A673 (cell line): ENCODE measurements at regions not wholly inside any gene's neighbourhood (a gene's known extent, or its start where the extent isn't known, plus 50 kb on each side); places are given as distances from the start of the nearest gene placed in this dataset.

ENCODE experiments used
- BruUV-seq: library from RNA; stranded (reverse); fragments of 400-500 nt; replicated peaks from 2 replicates; lab custom pipeline; 2021; lab: Mats Ljungman, UMichigan
- CTCF ChIA-PET: fragments of 300-600 bp; sonication (Branson Sonifier 250); formaldehyde crosslinking; loops from one replicate; lab custom pipeline; 2022; ENCODE audit warnings: antibody characterized with exemption; lab: Charles Lee
- POLR2A ChIA-PET: fragments of 300-600 bp; sonication (Branson Sonifier 250); formaldehyde crosslinking; loops from one replicate; lab custom pipeline; 2022; ENCODE audit warnings: antibody characterized with exemption; ENCODE audit not compliant: low non-redundant PET; lab: Charles Lee
- DNase-seq: peaks from one replicate; pipeline ENCODE4 v3.0.0-alpha.2; 2015; ENCODE audit warnings: low spot score
- H3K27ac ChIP-seq: fragments of 200-600 bp; sonication (generic); 2 replicates; pipeline ENCODE4 v1.5.1; 2016; ENCODE audit warnings: mixed run types, low read depth, mild to moderate bottlenecking, mixed read lengths, antibody characterized with exemption, low read length; ENCODE audit not compliant: poor library complexity, severe bottlenecking
- H3K27me3 ChIP-seq: fragments of 200-600 bp; sonication (generic); replicated peaks from 2 replicates; pipeline ENCODE4 v1.6.1; 2017; ENCODE audit warnings: mixed run types, low read depth, mild to moderate bottlenecking, mixed read lengths, antibody characterized with exemption, low read length; ENCODE audit not compliant: insufficient read depth, poor library complexity
- H3K36me3 ChIP-seq: fragments of 200-600 bp; sonication (generic); 2 replicates; pipeline ENCODE4 v1.6.1; 2016; ENCODE audit warnings: mixed run types, mild to moderate bottlenecking, mixed read lengths, antibody characterized with exemption, low read length; ENCODE audit not compliant: insufficient read depth, poor library complexity, severe bottlenecking
- H3K4me1 ChIP-seq: fragments of 200-600 bp; sonication (generic); 2 replicates; pipeline ENCODE4 v1.6.1; 2017; ENCODE audit warnings: mixed run types, mild to moderate bottlenecking, mixed read lengths, antibody characterized with exemption, low read length; ENCODE audit not compliant: insufficient read depth, poor library complexity, severe bottlenecking
- H3K4me3 ChIP-seq: fragments of 200-600 bp; sonication (generic); 2 replicates; pipeline ENCODE4 v1.5.1; 2016; ENCODE audit warnings: low read depth, mixed run types, mild to moderate bottlenecking, mixed read lengths, low read length; ENCODE audit not compliant: poor library complexity, severe bottlenecking
- H3K9me3 ChIP-seq: fragments of 200-600 bp; sonication (generic); 2 replicates; pipeline ENCODE4 v1.6.1; 2016; ENCODE audit warnings: mixed run types, low read depth, mild to moderate bottlenecking, mixed read lengths, antibody characterized with exemption, low read length; ENCODE audit not compliant: poor library complexity, severe bottlenecking
- CTCF ChIP-seq: fragments of 300-800, 200-600 bp; sonication (generic); conservative IDR thresholded peaks from 2 replicates; pipeline ENCODE4 v1.5.1; 2017; ENCODE audit warnings: low read depth, mild to moderate bottlenecking, antibody characterized with exemption, low read length, moderate library complexity, mixed read lengths
- EZH2 ChIP-seq: fragments of 200-600 bp; sonication (generic); IDR thresholded peaks from 2 replicates; pipeline ENCODE4 v1.6.1; 2017; ENCODE audit warnings: borderline replicate concordance, low read depth, mild to moderate bottlenecking, mixed read lengths, antibody characterized with exemption, low read length; ENCODE audit not compliant: poor library complexity, severe bottlenecking
- intact Hi-C: fragments of 100-400 bp; cut with micrococcal nuclease; formaldehyde crosslinking; loops from one replicate; pipeline ENCODE4 v1.10.0; 2022; ENCODE audit not compliant: unreplicated experiment

GRCh38 chr2:215760091-215760490 lies 253.3 kb downstream of the MREG start:
- H3K36me3 ChIP-seq, result no peaks in the 10 kb centered on the region
- CTCF ChIA-PET, result no interaction called here
- BruUV-seq, result no TSS peak
- H3K4me3 ChIP-seq, result no peak overlapping the region
- H3K9me3 ChIP-seq, result no peaks in the 10 kb centered on the region
- H3K27me3 ChIP-seq, result no peaks in the 10 kb centered on the region
- intact Hi-C loops, result no loop called here
- H3K4me1 ChIP-seq, result peaks cover 3% of the 10 kb centered on the region
- TF ChIP-seq EZH2 (no peak), CTCF (no peak)
- no peak overlapping the region for H3K27ac ChIP-seq
- POLR2A ChIA-PET, result no interaction called here
- DNase-seq, result no peak

- intact Hi-C loops, result no loop called here
- POLR2A ChIA-PET, result no interaction called here
- H3K27ac ChIP-seq, result no peak overlapping the region
- no TSS peak for BruUV-seq
- no peak overlapping the region for H3K4me3 ChIP-seq
- CTCF ChIA-PET, result no interaction called here
- no peaks in the 10 kb centered on the region for H3K9me3 ChIP-seq
- H3K36me3 ChIP-seq, result no peaks in the 10 kb centered on the region
- peaks cover 3% of the 10 kb centered on the region for H3K4me1 ChIP-seq
- no peak for DNase-seq
- no peaks in the 10 kb centered on the region for H3K27me3 ChIP-seq
- no peak for TF ChIP-seq EZH2
- TF ChIP-seq CTCF, result no peak
Measured at GRCh38 chr2:215758691-215759090, 254.7 kb downstream of the MREG start.

GRCh38 chr2:215756346-215756730 lies 257.0 kb downstream of the MREG start:
- DNase-seq, result no peak
- CTCF ChIA-PET, result no interaction called here
- no peaks in the 10 kb centered on the region for H3K36me3 ChIP-seq
- H3K27ac ChIP-seq, result no peak overlapping the region
- H3K27me3 ChIP-seq, result no peaks in the 10 kb centered on the region
- no peak for TF ChIP-seq EZH2
- no TSS peak for BruUV-seq
- no peak overlapping the region for H3K4me3 ChIP-seq
- H3K4me1 ChIP-seq, result peaks cover 3% of the 10 kb centered on the region
- intact Hi-C loops, result no loop called here
- no peaks in the 10 kb centered on the region for H3K9me3 ChIP-seq
- POLR2A ChIA-PET, result no interaction called here

- no peaks in the 10 kb centered on the region for H3K9me3 ChIP-seq
- no peak overlapping the region for H3K4me3 ChIP-seq
- no peak for TF ChIP-seq EZH2
- TF ChIP-seq CTCF, result no peak
- H3K27me3 ChIP-seq, result no peaks in the 10 kb centered on the region
- ChIA-PET CTCF (no interaction called here), POLR2A (no interaction called here)
- DNase-seq, result no peak
- peaks cover 3% of the 10 kb centered on the region for H3K4me1 ChIP-seq
- no TSS peak for BruUV-seq
- intact Hi-C loops, result no loop called here
- H3K27ac ChIP-seq, result no peak overlapping the region
- H3K36me3 ChIP-seq, result no peaks in the 10 kb centered on the region
Measured at GRCh38 chr2:215755641-215756345, 257.6 kb downstream of the MREG start.
